ENCODE measurements at regions not wholly inside any gene's neighbourhood (a gene's known extent, or its start where the extent isn't known, plus 50 kb on each side); places are given as distances from the start of the nearest gene placed in this dataset.

DNA sequence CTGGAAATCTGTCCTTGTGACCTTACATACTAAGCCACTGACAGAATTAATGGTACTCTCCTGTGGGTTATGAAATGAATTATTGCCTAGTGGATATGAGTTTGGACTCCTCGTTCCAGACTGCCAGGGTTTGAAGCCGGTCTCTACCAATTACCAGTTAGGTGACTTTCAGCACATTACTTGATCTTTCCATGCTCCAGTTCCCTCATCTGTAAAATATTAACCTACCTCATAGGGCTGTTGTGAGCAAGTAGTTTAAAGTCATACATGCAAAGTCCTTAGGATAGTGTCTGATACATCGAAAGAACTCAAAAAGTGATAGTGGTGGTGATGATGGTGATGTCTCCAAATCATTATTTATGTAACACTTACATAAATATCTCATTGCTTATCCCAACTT is 373.5 kb upstream of the ARX start:
- intact Hi-C loops (cut with DNase I): no loop called here
- no peaks in the 10 kb centered on the region for H3K9me3 ChIP-seq
- no peak for DNase-seq (ENCODE audit: extremely low spot score in 2 of 2)
- TF ChIP-seq, protein P1, sequence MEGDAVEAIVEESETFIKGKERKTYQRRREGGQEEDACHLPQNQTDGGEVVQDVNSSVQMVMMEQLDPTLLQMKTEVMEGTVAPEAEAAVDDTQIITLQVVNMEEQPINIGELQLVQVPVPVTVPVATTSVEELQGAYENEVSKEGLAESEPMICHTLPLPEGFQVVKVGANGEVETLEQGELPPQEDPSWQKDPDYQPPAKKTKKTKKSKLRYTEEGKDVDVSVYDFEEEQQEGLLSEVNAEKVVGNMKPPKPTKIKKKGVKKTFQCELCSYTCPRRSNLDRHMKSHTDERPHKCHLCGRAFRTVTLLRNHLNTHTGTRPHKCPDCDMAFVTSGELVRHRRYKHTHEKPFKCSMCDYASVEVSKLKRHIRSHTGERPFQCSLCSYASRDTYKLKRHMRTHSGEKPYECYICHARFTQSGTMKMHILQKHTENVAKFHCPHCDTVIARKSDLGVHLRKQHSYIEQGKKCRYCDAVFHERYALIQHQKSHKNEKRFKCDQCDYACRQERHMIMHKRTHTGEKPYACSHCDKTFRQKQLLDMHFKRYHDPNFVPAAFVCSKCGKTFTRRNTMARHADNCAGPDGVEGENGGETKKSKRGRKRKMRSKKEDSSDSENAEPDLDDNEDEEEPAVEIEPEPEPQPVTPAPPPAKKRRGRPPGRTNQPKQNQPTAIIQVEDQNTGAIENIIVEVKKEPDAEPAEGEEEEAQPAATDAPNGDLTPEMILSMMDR (IDR thresholded peaks at IDR 0.05): no peak
- TF ChIP-seq POLR2A (IDR thresholded peaks at IDR 0.05) (no peak), POLR2AphosphoS5 (IDR thresholded peaks at IDR 0.05; ENCODE audit: insufficient read depth in 1 of 2, low read depth in 1 of 2) (no peak)
- no peaks in the 10 kb centered on the region for H3K36me3 ChIP-seq
- no peaks in the 10 kb centered on the region for H3K4me1 ChIP-seq
- H3K4me3 ChIP-seq: no peak overlapping the region
- no peak overlapping the region for H3K27ac ChIP-seq
- no peaks in the 10 kb centered on the region for H3K27me3 ChIP-seq

DNA sequence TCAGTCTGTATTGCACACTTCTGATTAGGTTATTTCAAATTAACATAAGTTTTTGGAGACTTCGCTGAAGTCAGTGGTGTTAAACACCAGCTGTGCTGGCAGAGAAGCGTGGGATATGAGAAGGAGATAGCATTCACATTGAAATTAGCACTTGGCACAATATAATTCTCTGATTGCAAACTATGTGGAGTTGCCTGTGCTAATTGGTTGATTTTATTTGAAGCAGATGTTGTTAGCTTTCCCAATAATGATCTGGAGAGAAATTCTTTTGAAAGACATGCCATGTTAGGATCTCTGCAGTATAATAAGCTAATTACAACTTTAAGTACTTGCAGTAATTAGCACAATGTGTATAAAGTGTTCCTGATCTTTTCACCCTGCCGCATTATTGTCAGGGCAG is 367.4 kb upstream of the ARX start:
- TF ChIP-seq POLR2AphosphoS5 (IDR thresholded peaks at IDR 0.05; ENCODE audit: insufficient read depth in 1 of 2, low read depth in 1 of 2) (no peak), POLR2A (IDR thresholded peaks at IDR 0.05) (no peak)
- TF ChIP-seq, protein P1 (IDR thresholded peaks at IDR 0.05): no peak
- intact Hi-C loops (cut with DNase I): no loop called here
- H3K27ac ChIP-seq: no peak overlapping the region

DNA sequence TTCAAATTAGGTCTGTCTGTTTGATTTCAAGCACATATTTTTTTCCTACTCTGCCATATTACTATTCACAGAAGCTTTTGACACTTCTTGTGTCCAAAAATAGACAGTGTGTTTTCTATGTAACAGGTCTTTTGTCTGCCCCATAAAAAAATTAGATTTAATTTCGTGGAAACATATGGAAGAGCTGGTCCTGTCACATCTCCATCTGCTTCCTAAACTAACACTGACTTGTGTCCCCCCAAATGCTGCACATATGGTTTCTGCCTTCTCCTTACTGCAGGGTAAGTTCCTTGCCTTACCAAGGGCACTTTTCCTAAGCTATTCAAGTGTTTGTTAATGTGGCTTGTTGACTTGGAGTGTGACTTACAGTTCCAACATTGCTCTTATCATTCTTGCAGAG is 340.7 kb upstream of the ARX start:
- H3K36me3 ChIP-seq: no peaks in the 10 kb centered on the region
- no peak overlapping the region for H3K27ac ChIP-seq
- H3K4me1 ChIP-seq: no peaks in the 10 kb centered on the region
- H3K9me3 ChIP-seq: no peaks in the 10 kb centered on the region
- no peaks in the 10 kb centered on the region for H3K27me3 ChIP-seq
- H3K4me3 ChIP-seq: no peak overlapping the region
- no peak for TF ChIP-seq POLR2A (IDR thresholded peaks at IDR 0.05)
- TF ChIP-seq, protein P1 (IDR thresholded peaks at IDR 0.05): no peak
- intact Hi-C loops (cut with DNase I): no loop called here
- DNase-seq (ENCODE audit: extremely low spot score in 2 of 2): no peak

More for the DNA sequence above, 367.4 kb upstream of the ARX start:
- no peak for DNase-seq (ENCODE audit: extremely low spot score in 2 of 2)
- H3K4me1 ChIP-seq: no peaks in the 10 kb centered on the region
- no peaks in the 10 kb centered on the region for H3K9me3 ChIP-seq
- no peaks in the 10 kb centered on the region for H3K36me3 ChIP-seq
- H3K4me3 ChIP-seq: no peak overlapping the region
- no peaks in the 10 kb centered on the region for H3K27me3 ChIP-seq

DNA sequence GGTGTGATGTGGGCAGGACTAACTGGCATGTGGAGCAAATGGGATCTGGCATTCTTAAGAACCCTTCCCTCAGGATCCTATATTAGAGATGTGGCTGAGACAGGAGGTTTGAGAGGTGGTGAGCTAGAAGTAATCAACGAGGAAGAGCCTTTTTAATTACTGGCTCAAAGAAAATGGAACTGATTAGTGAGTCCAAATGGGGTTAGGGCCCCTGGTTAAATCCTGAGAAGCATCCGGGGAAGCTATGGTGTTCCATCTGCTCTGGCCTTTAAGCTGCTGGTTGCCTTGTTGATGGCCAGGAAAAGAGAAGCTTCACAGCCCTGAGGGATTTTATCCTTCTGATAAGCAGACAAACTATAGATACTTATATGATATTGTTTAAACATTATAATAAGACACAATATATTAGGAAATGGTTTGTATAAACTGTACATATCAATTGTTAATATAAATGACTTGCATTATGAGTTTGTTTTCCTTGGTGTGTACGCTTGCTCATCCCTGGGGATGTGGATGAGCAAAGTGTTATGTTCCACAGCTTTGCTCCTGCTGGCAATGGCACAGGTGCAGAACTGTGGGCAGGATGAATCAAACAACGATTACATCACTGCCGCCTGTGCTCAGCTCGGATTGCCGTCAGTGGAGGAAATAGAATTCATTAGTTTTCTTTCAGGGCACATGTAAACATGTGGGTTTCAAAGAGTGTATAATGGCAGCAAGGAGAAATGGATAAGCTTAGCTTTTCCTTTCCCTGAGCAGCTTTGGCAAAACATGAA is 328.6 kb upstream of the ARX start:
- intact Hi-C loops (cut with DNase I): no loop called here
- H3K4me3 ChIP-seq: no peak overlapping the region
- H3K9me3 ChIP-seq: no peaks in the 10 kb centered on the region
- no peak for DNase-seq (ENCODE audit: extremely low spot score in 2 of 2)
- H3K4me1 ChIP-seq: no peaks in the 10 kb centered on the region
- H3K27me3 ChIP-seq: no peaks in the 10 kb centered on the region
- no peaks in the 10 kb centered on the region for H3K36me3 ChIP-seq
- TF ChIP-seq, protein P1 (IDR thresholded peaks at IDR 0.05): no peak
- no peak for TF ChIP-seq POLR2A (IDR thresholded peaks at IDR 0.05)
- H3K27ac ChIP-seq: no peak overlapping the region

DNA sequence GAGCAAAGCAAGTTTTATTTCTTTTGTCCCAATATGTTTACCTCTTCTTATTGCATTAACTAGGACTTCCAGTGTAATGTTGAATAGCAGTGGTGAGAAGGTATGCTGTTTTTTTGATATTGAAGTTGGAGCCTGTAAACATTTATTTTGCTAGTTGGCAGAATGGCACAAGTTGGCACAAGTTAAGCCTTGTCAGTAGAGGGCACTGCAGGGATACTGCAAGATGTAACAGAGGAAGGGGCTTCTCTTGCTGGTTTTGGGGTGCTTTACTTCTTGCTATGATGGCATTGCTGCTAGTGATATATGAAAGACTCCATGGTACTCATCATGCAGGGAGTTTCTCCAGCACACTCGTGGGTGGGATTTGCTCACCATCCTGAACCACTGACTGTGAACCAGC is 327.3 kb upstream of the ARX start:
- DNase-seq (ENCODE audit: extremely low spot score in 2 of 2): no peak
- intact Hi-C loops (cut with DNase I): no loop called here

More for the DNA sequence above, 327.3 kb upstream of the ARX start:
- Histone ChIP-seq H3K27ac (no peak overlapping the region), H3K36me3 (no peaks in the 10 kb centered on the region), H3K9me3 (no peaks in the 10 kb centered on the region), H3K4me3 (no peak overlapping the region), H3K27me3 (no peaks in the 10 kb centered on the region), H3K4me1 (no peaks in the 10 kb centered on the region)
- TF ChIP-seq, protein P1 (IDR thresholded peaks at IDR 0.05): no peak
- TF ChIP-seq POLR2AphosphoS5 (IDR thresholded peaks at IDR 0.05; ENCODE audit: insufficient read depth in 1 of 2, low read depth in 1 of 2) (no peak), POLR2A (IDR thresholded peaks at IDR 0.05) (no peak)

Measured in vagina (tissue), 2 donors.